GM19238 (cell line): ENCODE measurements at regions not wholly inside any gene's neighbourhood (a gene's known extent, or its start where the extent isn't known, plus 50 kb on each side); places are given as distances from the start of the nearest gene placed in this dataset.

ENCODE experiments used
- DNase-seq: peaks from one replicate; pipeline ENCODE4 v3.0.0; 2011; ENCODE audit warnings: low spot score; ENCODE audit not compliant: insufficient read length

DNA sequence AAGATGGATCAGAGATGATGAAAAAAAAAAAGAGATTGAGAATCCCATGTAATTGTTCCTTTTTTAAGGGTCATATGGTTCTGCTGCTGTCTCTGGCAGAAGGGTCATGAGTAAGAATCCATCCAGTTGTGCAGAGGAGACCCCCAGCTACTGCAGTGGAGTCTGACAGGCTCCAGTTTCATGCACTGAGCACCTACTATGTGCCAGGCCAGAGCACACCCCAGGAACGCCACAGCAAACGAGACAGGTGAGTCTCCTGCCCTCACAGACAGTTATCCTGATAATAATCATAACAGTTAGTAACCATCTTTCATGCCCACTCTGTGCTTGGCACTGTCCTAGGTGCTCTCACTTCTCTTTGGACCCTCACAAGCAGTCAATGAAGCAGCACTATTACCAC lies 420.0 kb downstream of the MATN1 start:
- DNase-seq: no peak

GRCh38 chr1:30302858-30303257 lies 420.5 kb downstream of the MATN1 start:
- DNase-seq: no peak

- DNase-seq: no peak
Observed at GRCh38 chr1:30300669-30301068, 422.7 kb downstream of the MATN1 start.

- no peak for DNase-seq
Observed at GRCh38 chr1:30299393-30299792, 424.0 kb downstream of the MATN1 start.

- DNase-seq: no peak
Observed at GRCh38 chr1:30295674-30296073, 427.7 kb downstream of the MATN1 start.

GRCh38 chr1:30295266-30295665 lies 428.1 kb downstream of the MATN1 start:
- no peak for DNase-seq

GRCh38 chr1:30294508-30294907 lies 428.9 kb downstream of the MATN1 start:
- DNase-seq: no peak

DNA sequence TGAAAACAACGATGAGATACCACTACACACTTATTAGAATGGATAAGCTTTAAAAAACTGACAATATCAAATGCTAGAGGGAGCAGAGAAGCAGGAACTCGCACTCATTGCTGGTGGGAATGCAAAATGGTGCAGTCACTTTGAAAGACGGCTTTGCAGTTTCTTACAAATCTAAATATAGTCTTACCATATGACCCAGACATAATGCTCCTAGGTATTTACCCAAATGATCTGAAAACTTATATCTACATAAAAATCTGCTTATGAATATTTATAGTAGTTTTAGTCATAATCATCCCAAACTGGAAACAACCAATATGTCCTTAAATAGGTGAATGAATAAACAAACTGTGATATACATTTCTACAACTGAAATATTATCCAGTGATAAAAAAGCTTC lies 430.9 kb downstream of the MATN1 start:
- DNase-seq: no peak

- DNase-seq: no peak
Observed at GRCh38 chr1:30291526-30291925, 431.9 kb downstream of the MATN1 start.

DNA sequence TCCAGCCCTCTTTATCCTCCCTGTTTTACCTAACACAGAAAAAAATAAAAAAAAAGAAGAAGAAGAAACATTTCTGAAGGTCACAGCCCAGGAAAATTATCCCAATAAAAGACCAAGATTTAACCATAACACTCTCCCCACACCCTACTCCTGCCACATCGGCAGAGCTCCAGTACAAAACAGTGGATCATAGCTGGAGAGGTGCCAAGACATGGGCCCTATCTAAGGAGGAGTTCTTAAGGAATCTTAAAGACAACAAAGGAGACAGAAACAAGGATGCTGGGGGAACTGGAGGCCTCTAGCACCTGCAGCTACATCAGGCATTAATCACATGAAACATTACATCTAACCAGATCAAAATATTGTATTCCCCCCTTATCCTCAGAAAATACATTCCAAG lies 432.8 kb downstream of the MATN1 start:
- DNase-seq: no peak

DNA sequence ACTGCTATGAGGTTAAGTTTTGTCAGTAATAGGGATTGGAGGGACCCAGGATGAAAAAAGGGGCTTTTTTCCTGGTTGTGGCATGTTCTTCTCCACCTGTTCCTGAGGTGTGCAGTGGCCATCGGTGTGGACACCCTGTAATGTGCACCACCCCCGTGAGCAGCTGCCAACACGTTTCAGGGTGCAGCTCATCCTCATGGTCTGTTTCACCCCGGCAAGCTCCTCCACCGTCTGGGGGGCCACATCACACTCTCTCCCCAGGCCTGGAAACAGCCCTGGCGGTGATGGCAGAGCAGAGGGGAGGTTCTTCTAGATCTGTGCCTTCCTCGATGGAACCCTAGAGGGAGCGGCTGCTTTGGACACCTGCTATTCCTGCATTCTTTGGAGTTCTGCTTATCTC lies 435.4 kb downstream of the MATN1 start:
- DNase-seq: no peak

DNA sequence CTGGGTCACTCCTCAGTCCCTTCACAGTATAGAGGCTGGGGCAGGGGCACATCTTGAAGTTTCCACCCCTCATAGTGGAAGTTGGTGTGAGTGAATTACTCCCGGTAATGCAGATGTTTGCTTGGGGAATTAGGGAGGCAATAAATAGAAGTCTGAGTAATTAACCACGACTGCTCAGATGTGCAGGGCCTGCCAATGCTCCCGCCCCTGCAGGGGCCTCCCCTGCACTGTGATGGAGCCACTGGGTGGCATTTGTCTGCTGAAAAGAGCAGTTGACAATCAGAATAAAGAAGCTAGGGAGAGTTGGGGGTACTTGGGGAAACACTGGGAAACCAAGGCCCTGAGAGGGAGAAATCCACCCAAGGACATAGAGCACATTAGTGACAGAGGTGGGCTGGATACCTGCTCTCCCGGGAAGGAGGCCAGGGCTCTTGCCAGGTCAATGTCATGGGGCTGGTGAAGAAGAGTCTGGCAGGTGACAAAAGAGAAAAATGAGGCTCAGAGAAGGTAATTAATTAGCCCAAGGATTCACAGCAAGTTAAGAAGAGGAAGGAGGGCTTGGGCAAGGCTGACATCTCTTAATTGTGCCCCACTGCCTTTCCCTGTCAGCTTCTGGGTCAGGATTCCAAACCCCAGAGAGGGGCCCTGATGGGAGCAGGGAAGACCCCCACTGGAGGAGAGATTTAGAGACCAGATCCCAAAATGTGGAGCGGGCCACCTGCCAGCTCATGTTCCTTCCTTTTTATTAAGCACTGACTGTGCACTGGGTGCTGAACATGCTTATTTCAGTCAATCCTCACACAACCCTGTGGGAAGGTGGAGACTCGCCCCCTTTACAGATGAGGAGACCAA lies 436.2 kb downstream of the MATN1 start:
- no peak for DNase-seq

DNA sequence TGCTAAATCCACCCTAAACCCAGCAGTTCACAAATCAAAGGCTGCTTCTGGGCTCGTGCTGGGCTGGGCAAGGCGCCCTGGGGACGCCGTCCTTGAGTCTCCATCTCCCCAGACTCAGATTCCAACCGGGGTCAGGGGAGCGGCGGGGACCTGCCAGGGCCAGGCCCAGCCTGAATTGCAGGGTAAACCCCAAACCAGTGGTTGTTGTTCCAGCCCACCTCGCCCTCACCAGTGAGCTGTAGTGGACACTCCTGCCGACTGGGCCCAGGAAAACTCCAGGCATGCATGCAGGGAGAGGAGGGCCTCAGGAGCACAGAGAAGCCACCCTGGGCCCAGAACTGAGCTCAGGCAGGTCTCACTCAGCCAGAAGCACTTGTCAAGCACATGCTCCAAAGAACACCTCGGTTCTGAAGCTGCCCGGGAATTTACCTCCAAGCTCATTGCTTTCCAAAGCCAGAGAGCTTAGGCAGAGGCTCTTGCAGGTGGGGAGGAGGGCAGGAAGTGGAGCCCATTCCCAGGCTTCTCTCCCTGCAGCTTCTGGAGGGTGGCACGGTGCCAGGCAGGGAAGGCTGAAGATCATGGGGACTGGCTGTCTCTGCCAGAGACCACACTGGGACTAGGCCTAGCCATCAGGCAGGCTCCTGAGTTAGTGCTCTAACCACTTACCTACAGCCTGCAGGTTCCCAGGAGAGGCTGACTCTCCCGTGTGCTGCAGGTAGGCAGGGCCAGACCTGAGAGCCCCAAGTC lies 437.0 kb downstream of the MATN1 start:
- DNase-seq: no peak

GRCh38 chr1:30285501-30285932 lies 437.9 kb downstream of the MATN1 start:
- no peak for DNase-seq

DNA sequence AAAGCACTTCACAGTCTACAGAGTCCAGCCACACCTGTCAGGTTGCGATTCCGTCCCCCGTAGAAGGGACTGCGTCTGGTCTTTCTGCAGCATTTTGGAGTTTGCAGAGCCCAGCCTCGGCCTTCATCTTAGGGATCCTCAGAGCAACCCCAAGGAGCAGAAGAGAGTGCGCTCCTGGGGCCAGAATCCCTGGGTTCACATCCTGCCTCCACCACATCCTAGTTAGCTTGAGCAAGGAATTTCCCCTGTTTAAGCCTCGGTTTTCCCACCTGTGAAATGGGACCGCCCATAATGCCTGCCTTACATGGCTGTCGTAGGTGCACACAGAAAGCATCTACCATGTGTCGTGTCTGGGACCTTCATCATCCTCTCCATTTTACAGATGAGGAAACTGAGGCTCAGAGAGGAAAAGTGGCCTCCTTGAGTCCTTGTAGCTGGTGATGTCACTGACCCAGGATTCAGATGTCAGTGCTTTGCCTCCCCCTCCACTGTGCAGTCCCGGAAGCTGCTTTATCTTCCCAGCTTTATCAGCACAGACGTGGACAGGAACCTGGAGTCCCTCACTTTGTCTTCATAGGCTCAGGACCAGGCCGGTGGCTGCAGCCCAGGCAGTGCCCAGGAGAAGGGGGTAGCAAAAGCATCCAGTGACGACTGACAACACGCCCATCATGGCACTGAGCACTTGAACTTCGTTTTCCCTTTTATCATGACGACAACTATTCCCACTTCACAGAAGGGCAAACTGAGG lies 438.5 kb downstream of the MATN1 start:
- DNase-seq: no peak

DNA sequence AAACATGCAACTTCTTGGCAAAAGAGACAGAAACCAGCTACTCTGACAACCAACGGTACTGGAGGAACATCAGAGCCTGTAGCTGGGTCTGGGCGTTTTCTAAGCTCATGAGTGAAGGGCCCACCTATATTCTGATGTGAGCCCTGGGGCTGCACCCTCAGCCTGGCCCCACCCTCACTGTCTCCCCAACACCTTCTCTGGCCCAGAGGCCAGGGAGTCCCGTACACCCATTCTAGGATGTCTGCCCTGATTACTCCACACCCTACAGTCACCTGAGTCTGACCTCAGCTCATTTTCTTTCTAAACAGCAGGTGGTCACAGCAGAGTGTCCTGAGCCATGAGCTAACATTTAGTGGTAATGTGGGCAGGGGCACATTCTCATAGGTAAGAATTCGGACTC lies 439.2 kb downstream of the MATN1 start:
- DNase-seq: no peak

GRCh38 chr1:30283199-30283962 lies 440.0 kb downstream of the MATN1 start:
- DNase-seq: no peak

- DNase-seq: no peak
Observed at GRCh38 chr1:30280572-30280971, 442.8 kb downstream of the MATN1 start.

DNA sequence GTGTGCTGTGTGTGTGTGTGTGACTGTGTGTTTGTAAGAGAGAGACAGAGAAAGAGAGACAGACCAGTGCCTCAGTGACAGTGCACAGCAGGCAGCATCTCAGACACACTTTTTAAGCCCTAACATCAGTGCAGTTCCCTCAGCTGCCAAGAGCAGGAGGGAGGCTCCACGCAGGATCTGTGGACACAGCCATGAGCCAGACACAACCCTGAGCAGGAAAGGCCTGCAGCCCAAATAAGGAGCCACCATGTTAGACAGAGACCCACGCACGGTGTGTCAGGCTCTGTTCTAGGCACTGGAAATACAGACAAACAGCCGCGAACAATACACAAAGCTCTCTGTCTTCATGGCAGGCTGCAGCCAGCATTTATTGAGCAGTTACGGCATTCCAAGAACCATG lies 445.5 kb downstream of the MATN1 start:
- DNase-seq: no peak

DNA sequence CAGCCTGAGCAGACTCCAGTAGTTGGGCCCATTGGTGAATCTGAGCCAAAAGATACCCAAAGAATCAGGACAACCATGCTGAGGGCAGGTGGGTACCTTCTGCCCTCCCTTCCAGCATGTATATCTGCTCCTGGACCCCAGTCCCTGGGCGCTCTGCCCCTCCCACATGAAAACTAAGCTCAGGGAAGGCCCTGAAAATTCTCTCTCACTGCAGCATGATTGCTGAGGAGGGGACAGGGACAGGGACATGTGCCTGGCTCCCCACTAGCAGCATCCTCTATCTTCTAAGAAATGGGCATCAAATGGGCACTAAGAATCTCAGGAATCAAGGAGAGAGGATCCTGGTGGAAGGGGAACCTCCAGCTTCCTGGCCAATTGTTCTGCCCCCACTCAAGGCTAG lies 446.0 kb downstream of the MATN1 start:
- DNase-seq: no peak
